ENCODE measurements at regions not wholly inside any gene's neighbourhood (a gene's known extent, or its start where the extent isn't known, plus 50 kb on each side); places are given as distances from the start of the nearest gene placed in this dataset.
A peak's percentile ranks its signal among the peaks of the same experiment; 100 is the strongest.
"Not testable (repeated sequence)": the region's sequence is repeated elsewhere in the genome, so short reads cannot be mapped to it uniquely, and the experiment has no call there.

- no peaks in the 10 kb centered on the region for H3K9me3 ChIP-seq (ENCODE audit: control insufficient read depth in 2 of 3, insufficient read depth in 1 of 3, low read length in 3 of 3)
- H3K4me3 ChIP-seq (ENCODE audit: low read length in 3 of 3) = no peak overlapping the region
- H3K36me3 ChIP-seq (ENCODE audit: control insufficient read depth in 2 of 3, insufficient read depth in 3 of 3, low read length in 3 of 3) = no peaks in the 10 kb centered on the region
- DNase-seq = peak in 2 of 5 donors; percentile 7 to 14
- H3K27me3 ChIP-seq (ENCODE audit: control insufficient read depth, insufficient read depth, low read length) = no peaks in the 10 kb centered on the region
- H3K9ac ChIP-seq (ENCODE audit: low read length in 3 of 3) = no peak overlapping the region
- intact Hi-C loops (cut with DNase I) = no loop called here
- H3K27ac ChIP-seq (ENCODE audit: low read depth in 2 of 2, low read length in 2 of 2) = no peak overlapping the region
- TF ChIP-seq, protein P1, sequence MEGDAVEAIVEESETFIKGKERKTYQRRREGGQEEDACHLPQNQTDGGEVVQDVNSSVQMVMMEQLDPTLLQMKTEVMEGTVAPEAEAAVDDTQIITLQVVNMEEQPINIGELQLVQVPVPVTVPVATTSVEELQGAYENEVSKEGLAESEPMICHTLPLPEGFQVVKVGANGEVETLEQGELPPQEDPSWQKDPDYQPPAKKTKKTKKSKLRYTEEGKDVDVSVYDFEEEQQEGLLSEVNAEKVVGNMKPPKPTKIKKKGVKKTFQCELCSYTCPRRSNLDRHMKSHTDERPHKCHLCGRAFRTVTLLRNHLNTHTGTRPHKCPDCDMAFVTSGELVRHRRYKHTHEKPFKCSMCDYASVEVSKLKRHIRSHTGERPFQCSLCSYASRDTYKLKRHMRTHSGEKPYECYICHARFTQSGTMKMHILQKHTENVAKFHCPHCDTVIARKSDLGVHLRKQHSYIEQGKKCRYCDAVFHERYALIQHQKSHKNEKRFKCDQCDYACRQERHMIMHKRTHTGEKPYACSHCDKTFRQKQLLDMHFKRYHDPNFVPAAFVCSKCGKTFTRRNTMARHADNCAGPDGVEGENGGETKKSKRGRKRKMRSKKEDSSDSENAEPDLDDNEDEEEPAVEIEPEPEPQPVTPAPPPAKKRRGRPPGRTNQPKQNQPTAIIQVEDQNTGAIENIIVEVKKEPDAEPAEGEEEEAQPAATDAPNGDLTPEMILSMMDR (IDR thresholded peaks at IDR 0.05; ENCODE audit: borderline replicate concordance, extremely low read depth, insufficient read depth) = no peak
- FAIRE-seq = no peak
- no peaks in the 10 kb centered on the region for H3K4me1 ChIP-seq (ENCODE audit: control insufficient read depth in 2 of 3, insufficient read depth in 2 of 3, low read depth in 1 of 3, low read length in 3 of 3)
Measured at GRCh38 chr9:85859765-85860164, 81.2 kb upstream of the NAA35 start.

DNA sequence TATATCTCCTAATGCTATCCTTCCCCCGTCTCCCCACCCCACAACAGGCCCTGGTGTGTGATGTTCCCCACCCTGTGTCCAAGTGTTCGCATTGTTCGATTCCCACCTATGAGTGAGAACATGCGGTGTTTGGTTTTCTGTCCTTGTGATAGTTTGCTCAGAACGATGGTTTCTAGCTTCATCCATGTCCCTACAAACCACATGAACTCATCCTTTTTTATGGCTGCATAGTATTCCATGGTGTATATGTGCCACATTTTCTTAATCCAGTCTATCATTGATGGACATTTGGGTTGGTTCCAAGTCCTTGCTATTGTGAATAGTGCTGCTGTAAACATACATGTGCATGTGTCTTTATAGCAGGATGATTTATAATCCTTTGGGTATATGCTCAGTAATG, 79.1 kb upstream of the NAA35 start:
- H3K27ac ChIP-seq (ENCODE audit: low read depth in 2 of 2, low read length in 2 of 2); H3K9ac ChIP-seq (ENCODE audit: low read length in 3 of 3); H3K4me1 ChIP-seq (ENCODE audit: control insufficient read depth in 2 of 3, insufficient read depth in 2 of 3, low read depth in 1 of 3, low read length in 3 of 3); H3K36me3 ChIP-seq (ENCODE audit: control insufficient read depth in 2 of 3, insufficient read depth in 3 of 3, low read length in 3 of 3); FAIRE-seq; DNase-seq; H3K27me3 ChIP-seq (ENCODE audit: control insufficient read depth, insufficient read depth, low read length); H3K4me3 ChIP-seq (ENCODE audit: low read length in 3 of 3); H3K9me3 ChIP-seq (ENCODE audit: control insufficient read depth in 2 of 3, insufficient read depth in 1 of 3, low read length in 3 of 3); intact Hi-C loops (cut with DNase I): not testable (repeated sequence)

DNA sequence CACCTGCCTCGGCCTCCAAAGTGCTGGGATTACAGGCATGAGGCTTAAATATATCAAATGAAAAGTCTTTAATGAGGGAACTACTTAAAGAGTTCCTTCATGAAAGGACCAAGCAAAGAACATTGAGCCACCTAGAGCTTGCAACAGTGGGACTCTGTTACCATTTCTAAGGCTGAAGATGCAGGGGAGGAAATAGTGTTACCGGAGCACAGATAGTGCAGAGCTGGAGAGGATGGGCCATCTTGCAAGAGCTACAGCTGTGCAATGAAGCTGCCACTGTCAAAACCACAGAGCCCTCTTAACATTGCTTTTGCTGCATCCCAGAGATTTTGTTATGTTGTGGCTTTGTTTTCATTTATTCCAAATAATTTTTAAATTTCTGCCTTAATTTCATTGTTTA, 77.1 kb upstream of the NAA35 start:
- Histone ChIP-seq H3K4me1 (ENCODE audit: control insufficient read depth in 2 of 3, insufficient read depth in 2 of 3, low read depth in 1 of 3, low read length in 3 of 3) (no peaks in the 10 kb centered on the region), H3K4me3 (ENCODE audit: low read length in 3 of 3) (no peak overlapping the region), H3K9ac (ENCODE audit: low read length in 3 of 3) (no peak overlapping the region), H3K9me3 (ENCODE audit: control insufficient read depth in 2 of 3, insufficient read depth in 1 of 3, low read length in 3 of 3) (no peaks in the 10 kb centered on the region), H3K27ac (ENCODE audit: low read depth in 2 of 2, low read length in 2 of 2) (no peak overlapping the region), H3K36me3 (ENCODE audit: control insufficient read depth in 2 of 3, insufficient read depth in 3 of 3, low read length in 3 of 3) (no peaks in the 10 kb centered on the region), H3K27me3 (ENCODE audit: control insufficient read depth, insufficient read depth, low read length) (no peaks in the 10 kb centered on the region)
- intact Hi-C loops (cut with DNase I) = no loop called here
- TF ChIP-seq, protein P1 (IDR thresholded peaks at IDR 0.05; ENCODE audit: borderline replicate concordance, extremely low read depth, insufficient read depth) = no peak
- DNase-seq (no peak), FAIRE-seq (no peak)

- DNase-seq (no peak), FAIRE-seq (no peak)
- intact Hi-C loops (cut with DNase I) = no loop called here
- Histone ChIP-seq H3K4me1 (ENCODE audit: control insufficient read depth in 2 of 3, insufficient read depth in 2 of 3, low read depth in 1 of 3, low read length in 3 of 3) (no peaks in the 10 kb centered on the region), H3K36me3 (ENCODE audit: control insufficient read depth in 2 of 3, insufficient read depth in 3 of 3, low read length in 3 of 3) (no peaks in the 10 kb centered on the region), H3K4me3 (ENCODE audit: low read length in 3 of 3) (no peak overlapping the region), H3K27me3 (ENCODE audit: control insufficient read depth, insufficient read depth, low read length) (no peaks in the 10 kb centered on the region), H3K27ac (ENCODE audit: low read depth in 2 of 2, low read length in 2 of 2) (no peak overlapping the region), H3K9me3 (ENCODE audit: control insufficient read depth in 2 of 3, insufficient read depth in 1 of 3, low read length in 3 of 3) (no peaks in the 10 kb centered on the region), H3K9ac (ENCODE audit: low read length in 3 of 3) (no peak overlapping the region)
- TF ChIP-seq, protein P1 (IDR thresholded peaks at IDR 0.05; ENCODE audit: borderline replicate concordance, extremely low read depth, insufficient read depth) = no peak
Measured at GRCh38 chr9:85871008-85871407, 69.9 kb upstream of the NAA35 start.

DNA sequence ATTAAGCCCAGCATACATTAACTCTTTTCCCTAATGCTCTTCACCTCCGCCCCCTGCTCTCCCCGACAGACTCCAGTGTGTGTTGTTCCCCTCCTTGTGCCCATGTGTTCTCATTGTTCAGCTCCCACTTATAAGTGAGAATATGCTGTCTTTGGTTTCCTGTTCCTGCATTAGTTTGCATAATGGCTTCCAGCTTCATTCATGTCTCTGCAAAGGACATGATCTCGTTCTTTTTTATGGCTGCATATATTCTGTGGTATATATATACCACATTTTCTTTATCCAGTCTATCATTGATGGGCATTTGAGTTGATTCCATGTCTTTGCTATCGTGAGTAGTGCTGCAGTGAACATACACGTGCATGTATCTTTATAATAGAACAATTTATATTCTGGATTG, 69.3 kb upstream of the NAA35 start:
- H3K9me3 ChIP-seq (ENCODE audit: control insufficient read depth in 2 of 3, insufficient read depth in 1 of 3, low read length in 3 of 3); H3K36me3 ChIP-seq (ENCODE audit: control insufficient read depth in 2 of 3, insufficient read depth in 3 of 3, low read length in 3 of 3); H3K4me1 ChIP-seq (ENCODE audit: control insufficient read depth in 2 of 3, insufficient read depth in 2 of 3, low read depth in 1 of 3, low read length in 3 of 3); intact Hi-C loops (cut with DNase I); H3K27me3 ChIP-seq (ENCODE audit: control insufficient read depth, insufficient read depth, low read length); DNase-seq; FAIRE-seq; H3K4me3 ChIP-seq (ENCODE audit: low read length in 3 of 3); H3K9ac ChIP-seq (ENCODE audit: low read length in 3 of 3); H3K27ac ChIP-seq (ENCODE audit: low read depth in 2 of 2, low read length in 2 of 2): not testable (repeated sequence)

All from kidney (tissue), 13 donors.